Endothelial cell of umbilical vein (primary cell): ENCODE measurements at regions not wholly inside any gene's neighbourhood (a gene's known extent, or its start where the extent isn't known, plus 50 kb on each side); places are given as distances from the start of the nearest gene placed in this dataset.

Source experiments
- CTCF ChIP-seq, 2 donors: IDR thresholded peaks; 1 replicate in 1 of 2; 2 replicates in 1 of 2; pipeline ENCODE4 v1.5.1; 2011; ENCODE audit warnings: low read length in 2 of 2, mild to moderate bottlenecking in 2 of 2, moderate library complexity in 2 of 2, control low read depth in 1 of 2, inconsistent platforms in 1 of 2, low read depth in 1 of 2; ENCODE audit not compliant: insufficient read depth in 1 of 2; ENCODE audit errors: extremely low read depth in 1 of 2
- EZH2 ChIP-seq: IDR thresholded peaks from 2 replicates; pipeline ENCODE4 v1.6.1; 2012; ENCODE audit warnings: borderline replicate concordance, low read depth, mild to moderate bottlenecking, moderate library complexity, low read length, inconsistent platforms; ENCODE audit not compliant: severe bottlenecking
- FOS ChIP-seq: IDR thresholded peaks from 2 replicates; pipeline ENCODE4 v1.6.1; 2011; ENCODE audit warnings: mild to moderate bottlenecking, low read length, moderate library complexity, borderline replicate concordance; ENCODE audit not compliant: insufficient read depth
- JUN ChIP-seq: IDR thresholded peaks from 2 replicates; pipeline ENCODE4 v1.6.1; 2011; ENCODE audit warnings: borderline replicate concordance, low read depth; ENCODE audit not compliant: insufficient read length, insufficient read depth
- MAX ChIP-seq: IDR thresholded peaks from 2 replicates; pipeline ENCODE4 v1.6.1; 2011; ENCODE audit not compliant: insufficient read depth, insufficient read length
- MYC ChIP-seq: IDR thresholded peaks from one replicate; pipeline ENCODE4 v1.6.1; 2011; ENCODE audit warnings: mild to moderate bottlenecking, low read depth, low read length
- POLR2A ChIP-seq: IDR thresholded peaks from 2 replicates; pipeline ENCODE4 v1.6.1; 2012; ENCODE audit warnings: low read depth, mild to moderate bottlenecking, control low read depth, low read length
- POLR2AphosphoS5 ChIP-seq: IDR thresholded peaks from 2 replicates; pipeline ENCODE4 v1.6.1; 2012; ENCODE audit warnings: low read depth, mild to moderate bottlenecking, control low read depth, low read length, moderate library complexity; ENCODE audit not compliant: insufficient read depth

- no peak for TF ChIP-seq POLR2A
- no peak for TF ChIP-seq POLR2AphosphoS5
- no peak for TF ChIP-seq CTCF (IDR thresholded peaks at IDR 0.05; ENCODE audit: extremely low read depth in 1 of 2, insufficient read depth in 1 of 2, low read depth in 1 of 2, low read length in 2 of 2)
- no peak for TF ChIP-seq MYC
- TF ChIP-seq MAX, result no peak
- no peak for TF ChIP-seq FOS
- no peak for TF ChIP-seq JUN
- TF ChIP-seq EZH2, result no peak
Observed at GRCh38 chr13:91025442-91025841, 322.0 kb upstream of the MIR17HG start.
